ENCODE measurements at regions not wholly inside any gene's neighbourhood (a gene's known extent, or its start where the extent isn't known, plus 50 kb on each side); places are given as distances from the start of the nearest gene placed in this dataset.

DNA sequence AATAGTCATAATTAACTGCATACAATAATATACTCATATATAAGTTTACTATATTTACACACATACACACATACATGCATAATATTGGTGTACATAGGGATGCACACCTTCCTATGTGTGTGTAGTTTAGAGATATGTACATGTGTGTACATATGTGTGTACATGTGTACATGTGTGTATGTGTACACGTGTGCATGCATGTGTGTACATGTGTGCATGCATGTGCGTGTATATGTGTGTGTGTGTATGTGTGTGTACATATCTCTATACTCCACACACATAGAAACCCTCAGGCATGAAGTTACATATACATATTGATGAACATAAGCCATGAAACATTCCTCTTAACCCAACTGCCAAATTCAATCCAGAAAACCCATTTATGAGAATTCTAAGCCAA lies 547.8 kb downstream of the TLR4 start:
- H3K27me3 ChIP-seq (replicated peaks; ENCODE audit: control insufficient read depth, insufficient read depth, low read length) = no peaks in the 10 kb centered on the region
- no peak for DNase-seq (ENCODE audit: extremely low read depth, insufficient read length)
- no peak overlapping the region for H3K4me3 ChIP-seq (replicated peaks; ENCODE audit: low read depth, low read length)
- TF ChIP-seq, protein P1, sequence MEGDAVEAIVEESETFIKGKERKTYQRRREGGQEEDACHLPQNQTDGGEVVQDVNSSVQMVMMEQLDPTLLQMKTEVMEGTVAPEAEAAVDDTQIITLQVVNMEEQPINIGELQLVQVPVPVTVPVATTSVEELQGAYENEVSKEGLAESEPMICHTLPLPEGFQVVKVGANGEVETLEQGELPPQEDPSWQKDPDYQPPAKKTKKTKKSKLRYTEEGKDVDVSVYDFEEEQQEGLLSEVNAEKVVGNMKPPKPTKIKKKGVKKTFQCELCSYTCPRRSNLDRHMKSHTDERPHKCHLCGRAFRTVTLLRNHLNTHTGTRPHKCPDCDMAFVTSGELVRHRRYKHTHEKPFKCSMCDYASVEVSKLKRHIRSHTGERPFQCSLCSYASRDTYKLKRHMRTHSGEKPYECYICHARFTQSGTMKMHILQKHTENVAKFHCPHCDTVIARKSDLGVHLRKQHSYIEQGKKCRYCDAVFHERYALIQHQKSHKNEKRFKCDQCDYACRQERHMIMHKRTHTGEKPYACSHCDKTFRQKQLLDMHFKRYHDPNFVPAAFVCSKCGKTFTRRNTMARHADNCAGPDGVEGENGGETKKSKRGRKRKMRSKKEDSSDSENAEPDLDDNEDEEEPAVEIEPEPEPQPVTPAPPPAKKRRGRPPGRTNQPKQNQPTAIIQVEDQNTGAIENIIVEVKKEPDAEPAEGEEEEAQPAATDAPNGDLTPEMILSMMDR (IDR thresholded peaks at IDR 0.05; ENCODE audit: insufficient read depth, low read length, poor library complexity, severe bottlenecking) = no peak
- no peaks in the 10 kb centered on the region for H3K36me3 ChIP-seq (ENCODE audit: control insufficient read depth, insufficient read depth, low read length)

DNA sequence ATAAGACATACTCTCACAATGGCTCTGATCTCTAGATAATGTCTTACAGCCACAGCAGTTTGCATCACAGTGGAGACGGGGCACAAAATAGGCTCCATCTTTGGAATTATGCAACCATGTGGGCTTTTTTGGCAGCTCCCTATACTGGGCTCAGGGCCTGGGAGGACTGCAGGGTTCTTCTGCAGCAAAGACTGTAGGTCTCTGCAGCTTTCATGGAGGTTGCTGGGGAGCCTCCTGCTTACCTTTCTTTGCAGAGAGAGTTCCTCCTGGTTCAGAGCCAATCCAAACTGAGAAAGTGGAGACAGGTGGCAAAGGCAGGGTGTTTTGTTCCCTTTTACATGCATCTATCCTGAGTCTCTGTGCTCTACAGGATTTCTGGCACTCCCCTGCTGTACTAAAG lies 558.0 kb downstream of the TLR4 start:
- H3K4me3 ChIP-seq (replicated peaks; ENCODE audit: low read depth, low read length) = no peak overlapping the region
- H3K36me3 ChIP-seq (ENCODE audit: control insufficient read depth, insufficient read depth, low read length) = no peaks in the 10 kb centered on the region
- TF ChIP-seq, protein P1 (IDR thresholded peaks at IDR 0.05; ENCODE audit: insufficient read depth, low read length, poor library complexity, severe bottlenecking) = no peak
- no peak for DNase-seq (ENCODE audit: extremely low read depth, insufficient read length)
- H3K27me3 ChIP-seq (replicated peaks; ENCODE audit: control insufficient read depth, insufficient read depth, low read length) = no peaks in the 10 kb centered on the region

DNA sequence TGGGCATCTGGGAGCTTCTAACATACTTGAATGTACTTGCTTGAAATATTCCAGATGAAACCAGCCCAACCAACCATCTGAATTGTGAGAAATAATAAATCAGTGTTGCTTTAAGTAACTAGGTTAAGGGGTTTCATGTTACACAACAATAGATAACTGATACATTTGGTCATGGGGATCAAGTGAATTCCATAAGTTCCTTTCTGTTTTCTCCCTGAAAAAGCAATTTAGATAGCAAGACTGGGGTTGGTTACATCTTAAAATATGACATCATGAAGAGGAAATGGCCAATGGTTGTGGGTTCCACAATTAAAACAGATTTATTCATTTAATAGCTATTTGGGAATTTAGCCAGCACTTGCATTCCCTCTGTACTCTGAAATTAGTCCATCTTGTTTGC lies 559.7 kb downstream of the TLR4 start:
- TF ChIP-seq, protein P1 (IDR thresholded peaks at IDR 0.05; ENCODE audit: insufficient read depth, low read length, poor library complexity, severe bottlenecking) = no peak
- no peak for DNase-seq (ENCODE audit: extremely low read depth, insufficient read length)
- Histone ChIP-seq H3K4me3 (replicated peaks; ENCODE audit: low read depth, low read length) (no peak overlapping the region), H3K27me3 (replicated peaks; ENCODE audit: control insufficient read depth, insufficient read depth, low read length) (no peaks in the 10 kb centered on the region), H3K36me3 (ENCODE audit: control insufficient read depth, insufficient read depth, low read length) (no peaks in the 10 kb centered on the region)

DNA sequence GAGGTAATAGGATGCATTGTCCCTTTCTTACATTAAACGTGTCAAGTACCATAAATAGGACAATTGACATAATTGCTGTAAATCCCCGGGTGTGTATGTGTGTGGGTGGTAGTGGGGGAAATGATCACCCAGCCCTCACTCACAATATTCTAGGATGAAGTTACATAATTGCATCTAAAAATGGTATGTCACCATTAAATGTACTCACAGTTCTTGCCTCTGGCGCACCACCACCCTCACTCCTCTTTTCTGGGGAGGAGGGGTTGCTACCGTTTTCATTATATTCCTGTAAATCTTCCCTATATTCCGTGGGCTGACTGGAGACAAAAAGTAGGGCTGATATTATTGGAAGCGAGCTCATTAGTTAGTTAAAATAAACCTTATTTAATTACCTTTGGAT lies 563.8 kb downstream of the TLR4 start:
- H3K27me3 ChIP-seq (replicated peaks; ENCODE audit: control insufficient read depth, insufficient read depth, low read length) = no peaks in the 10 kb centered on the region
- TF ChIP-seq, protein P1 (IDR thresholded peaks at IDR 0.05; ENCODE audit: insufficient read depth, low read length, poor library complexity, severe bottlenecking) = no peak
- H3K4me3 ChIP-seq (replicated peaks; ENCODE audit: low read depth, low read length) = no peak overlapping the region
- DNase-seq (ENCODE audit: extremely low read depth, insufficient read length) = no peak
- H3K36me3 ChIP-seq (ENCODE audit: control insufficient read depth, insufficient read depth, low read length) = no peaks in the 10 kb centered on the region

DNA sequence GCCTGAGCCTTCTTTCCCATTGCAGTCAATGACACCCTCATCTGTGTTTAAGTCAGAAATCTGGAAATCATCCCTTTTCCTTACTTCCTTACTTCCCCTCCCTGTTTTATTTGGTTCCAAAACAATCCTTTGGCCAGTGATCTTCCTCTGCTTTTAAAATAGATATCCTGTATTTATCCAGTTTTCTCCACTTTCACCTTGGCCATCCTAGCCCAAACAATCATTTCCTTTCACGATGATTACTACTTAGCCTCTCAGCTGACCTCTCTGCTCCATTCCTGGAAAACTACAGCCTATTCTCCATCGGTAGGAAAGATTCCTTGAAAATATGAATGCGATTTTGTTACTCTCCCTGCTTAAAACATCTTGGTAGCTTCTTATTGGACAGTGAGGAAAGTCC lies 565.4 kb downstream of the TLR4 start:
- DNase-seq (ENCODE audit: extremely low read depth, insufficient read length) = no peak
- Histone ChIP-seq H3K27me3 (replicated peaks; ENCODE audit: control insufficient read depth, insufficient read depth, low read length) (no peaks in the 10 kb centered on the region), H3K4me3 (replicated peaks; ENCODE audit: low read depth, low read length) (no peak overlapping the region), H3K36me3 (ENCODE audit: control insufficient read depth, insufficient read depth, low read length) (no peaks in the 10 kb centered on the region)
- TF ChIP-seq, protein P1 (IDR thresholded peaks at IDR 0.05; ENCODE audit: insufficient read depth, low read length, poor library complexity, severe bottlenecking) = no peak

DNA sequence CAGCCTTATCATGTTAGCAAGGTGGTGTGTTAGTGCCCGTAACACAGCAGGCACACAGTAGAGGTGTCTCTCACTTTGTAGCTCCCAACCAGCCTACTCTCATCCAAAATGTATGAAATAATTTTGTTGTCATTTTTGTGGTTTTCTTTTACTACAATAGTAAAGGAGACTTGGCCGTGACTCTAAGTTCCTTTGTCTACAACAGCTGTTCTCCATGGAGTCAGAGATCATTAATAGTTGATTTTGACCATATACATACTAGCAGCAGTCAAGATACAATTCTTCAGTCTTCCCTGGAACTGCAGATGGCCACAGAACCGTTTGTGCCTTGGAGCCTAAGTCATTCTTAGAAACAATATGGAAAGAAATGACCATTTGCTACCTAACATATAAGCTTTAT lies 567.1 kb downstream of the TLR4 start:
- TF ChIP-seq, protein P1 (IDR thresholded peaks at IDR 0.05; ENCODE audit: insufficient read depth, low read length, poor library complexity, severe bottlenecking) = no peak
- no peak overlapping the region for H3K4me3 ChIP-seq (replicated peaks; ENCODE audit: low read depth, low read length)
- H3K27me3 ChIP-seq (replicated peaks; ENCODE audit: control insufficient read depth, insufficient read depth, low read length) = no peaks in the 10 kb centered on the region
- H3K36me3 ChIP-seq (ENCODE audit: control insufficient read depth, insufficient read depth, low read length) = no peaks in the 10 kb centered on the region
- no peak for DNase-seq (ENCODE audit: extremely low read depth, insufficient read length)
